Vagina (tissue), 2 donors: ENCODE measurements at regions not wholly inside any gene's neighbourhood (a gene's known extent, or its start where the extent isn't known, plus 50 kb on each side); places are given as distances from the start of the nearest gene placed in this dataset.
"Not testable (repeated sequence)": the region's sequence is repeated elsewhere in the genome, so short reads cannot be mapped to it uniquely, and the experiment has no call there.

ENCODE experiments used
- CTCF ChIP-seq, 3 experiments: fragments of 450-650 bp in 2 of 3; fragments of 200-600 bp in 1 of 3; sonication (generic) in 1 of 3; IDR thresholded peaks; one replicate each; pipeline ENCODE4 v1.5.1; 2017 to 2019; ENCODE audit warnings: antibody characterized with exemption in 3 of 3, mild to moderate bottlenecking in 2 of 3, moderate library complexity in 2 of 3
- POLR2A ChIP-seq, 2 donors: fragments of 450-650 bp; IDR thresholded peaks; one replicate each; pipeline ENCODE4 v1.6.1; 2017; ENCODE audit warnings: antibody characterized with exemption in 2 of 2, mild to moderate bottlenecking in 2 of 2, moderate library complexity in 2 of 2
- POLR2AphosphoS5 ChIP-seq, 2 donors: sonication (generic); formaldehyde crosslinking; IDR thresholded peaks; one replicate each; pipeline ENCODE4 v1.9.0; 2017; ENCODE audit warnings: antibody characterized with exemption in 2 of 2, mild to moderate bottlenecking in 2 of 2, low read depth in 1 of 2; ENCODE audit not compliant: insufficient read depth in 1 of 2

GRCh38 chr15:31440216-31440615 is 113.6 kb downstream of the KLF13 start:
- not testable (repeated sequence) for TF ChIP-seq CTCF (IDR thresholded peaks at IDR 0.05); POLR2AphosphoS5 (IDR thresholded peaks at IDR 0.05; ENCODE audit: insufficient read depth in 1 of 2, low read depth in 1 of 2); POLR2A (IDR thresholded peaks at IDR 0.05)
